22Rv1 (cell line): ENCODE measurements at regions not wholly inside any gene's neighbourhood (a gene's known extent, or its start where the extent isn't known, plus 50 kb on each side); places are given as distances from the start of the nearest gene placed in this dataset.

Source experiments
- CTCF ChIP-seq: fragments of 450-650 bp; IDR thresholded peaks from 2 replicates; pipeline ENCODE4 v1.5.1; 2017; ENCODE audit warnings: mild to moderate bottlenecking
- ZFX ChIP-seq: fragments of 450-650 bp; IDR thresholded peaks from 2 replicates; pipeline ENCODE4 v1.6.1; 2017; ENCODE audit warnings: antibody characterized with exemption, borderline replicate concordance

GRCh38 chr15:98455904-98456303, 192.4 kb upstream of the IGF1R start:
- TF ChIP-seq CTCF, result no peak
- no peak for TF ChIP-seq ZFX
